IMR-90 (cell line): ENCODE measurements at regions not wholly inside any gene's neighbourhood (a gene's known extent, or its start where the extent isn't known, plus 50 kb on each side); places are given as distances from the start of the nearest gene placed in this dataset.

Experiments used
- ATAC-seq: fragments of 200-7000 bp; cut with Tn5 transposase; 2 replicates; pipeline ENCODE4 v1.9.1; 2020; ENCODE audit warnings: low read depth, mild to moderate bottlenecking, moderate library complexity
- BruUV-seq: library from RNA; stranded (reverse); fragments of 400-500 nt; replicated peaks from 2 replicates; lab custom pipeline; 2021; lab: Mats Ljungman, UMichigan
- CTCF ChIA-PET: fragments of 300-600 bp; formaldehyde crosslinking; extraction: SDS; loops from one replicate; lab custom pipeline; 2021; ENCODE audit warnings: antibody characterized with exemption; lab: Yijun Ruan, JAX
- POLR2A ChIA-PET: fragments of 300-600 bp; sonication (Branson Sonifier 250); formaldehyde crosslinking; loops from one replicate; lab custom pipeline; 2022; ENCODE audit warnings: antibody characterized with exemption; ENCODE audit not compliant: unreplicated experiment; lab: Charles Lee
- DNase-seq: peaks from one replicate; pipeline ENCODE4 v3.0.0; 2013
- H2AFZ ChIP-seq: replicated peaks from 2 replicates; pipeline ENCODE3; 2013; ENCODE audit warnings: low read length, mild to moderate bottlenecking; ENCODE audit not compliant: poor library complexity
- H2AK5ac ChIP-seq: 2 replicates; pipeline ENCODE4 v1.6.1; 2013; ENCODE audit warnings: low read depth, low read length, inconsistent platforms
- H2AK9ac ChIP-seq: replicated peaks from 2 replicates; pipeline ENCODE3; 2013; ENCODE audit warnings: mild to moderate bottlenecking, low read depth, low read length, moderate library complexity; ENCODE audit not compliant: poor library complexity
- H2BK120ac ChIP-seq: 2 replicates; pipeline ENCODE4 v1.6.1; 2013; ENCODE audit warnings: low read depth, low read length, inconsistent platforms
- H2BK15ac ChIP-seq: 3 replicates; pipeline ENCODE4 v1.6.1; 2013; ENCODE audit warnings: low read depth, low read length, inconsistent platforms
- H2BK20ac ChIP-seq: 2 replicates; pipeline ENCODE4 v1.6.1; 2013; ENCODE audit warnings: low read depth, mild to moderate bottlenecking, inconsistent platforms, low read length, moderate library complexity
- H2BK5ac ChIP-seq: 2 replicates; pipeline ENCODE4 v1.6.1; 2013; ENCODE audit warnings: mild to moderate bottlenecking, low read depth, low read length, inconsistent platforms; ENCODE audit not compliant: poor library complexity, severe bottlenecking
- H3K14ac ChIP-seq: replicated peaks from 2 replicates; pipeline ENCODE4 v1.6.1; 2013; ENCODE audit warnings: low read depth, low read length, inconsistent platforms
- H3K18ac ChIP-seq: 2 replicates; pipeline ENCODE4 v1.6.1; 2013; ENCODE audit warnings: low read depth, low read length, control low read depth
- H3K23ac ChIP-seq: 2 replicates; pipeline ENCODE4 v1.6.1; 2013; ENCODE audit warnings: low read depth, low read length, inconsistent platforms
- H3K27ac ChIP-seq: 2 replicates; pipeline ENCODE4 v1.5.1; 2013; ENCODE audit warnings: mild to moderate bottlenecking, control low read depth, low read length; ENCODE audit not compliant: insufficient read depth
- H3K27me3 ChIP-seq: 2 replicates; pipeline ENCODE4 v1.6.1; 2013; ENCODE audit warnings: low read length; ENCODE audit not compliant: control insufficient read depth, insufficient read depth
- H3K36me3 ChIP-seq: 2 replicates; pipeline ENCODE4 v1.6.1; 2013; ENCODE audit warnings: low read length, mixed read lengths; ENCODE audit not compliant: control insufficient read depth, insufficient read depth
- H3K4ac ChIP-seq: 2 replicates; pipeline ENCODE4 v1.6.1; 2013; ENCODE audit warnings: low read depth, low read length, inconsistent platforms
- H3K4me1 ChIP-seq: 2 replicates; pipeline ENCODE4 v1.6.1; 2013; ENCODE audit warnings: low read length, mixed read lengths; ENCODE audit not compliant: control insufficient read depth, insufficient read depth
- H3K4me2 ChIP-seq: 2 replicates; pipeline ENCODE4 v1.6.1; 2013; ENCODE audit warnings: low read depth, mild to moderate bottlenecking, control low read depth, low read length, moderate library complexity
- H3K4me3 ChIP-seq: 2 replicates; pipeline ENCODE4 v1.5.1; 2013; ENCODE audit warnings: low read depth, mild to moderate bottlenecking, control low read depth, low read length, moderate library complexity; ENCODE audit not compliant: insufficient read depth
- H3K56ac ChIP-seq: 2 replicates; pipeline ENCODE4 v1.6.1; 2013; ENCODE audit warnings: low read length, inconsistent platforms; ENCODE audit not compliant: insufficient read depth; ENCODE audit errors: extremely low read depth
- H3K79me1 ChIP-seq, 2 experiments: 2 replicates each; pipeline ENCODE4 v1.6.1; 2013; ENCODE audit warnings: low read length in 2 of 2, inconsistent platforms in 1 of 2, low read depth in 1 of 2
- H3K9ac ChIP-seq: 2 replicates; pipeline ENCODE4 v1.6.1; 2013; ENCODE audit warnings: low read depth, low read length, control low read depth
- H3K9me1 ChIP-seq: 2 replicates; pipeline ENCODE4 v1.6.1; 2013; ENCODE audit warnings: low read length, inconsistent platforms; ENCODE audit not compliant: insufficient read depth
- H3K9me3 ChIP-seq: 2 replicates; pipeline ENCODE4 v1.6.1; 2013; ENCODE audit warnings: low read length; ENCODE audit not compliant: control insufficient read depth, insufficient read depth
- H4K20me1 ChIP-seq: 2 replicates; pipeline ENCODE4 v1.6.1; 2013; ENCODE audit warnings: low read length, inconsistent platforms; ENCODE audit not compliant: insufficient read depth
- H4K5ac ChIP-seq: 2 replicates; pipeline ENCODE4 v1.6.1; 2013; ENCODE audit warnings: mild to moderate bottlenecking, low read depth, low read length, control low read depth
- H4K8ac ChIP-seq, 2 experiments: 2 replicates each; pipeline ENCODE4 v1.6.1; 2013; ENCODE audit warnings: low read depth in 2 of 2, low read length in 2 of 2, control low read depth in 1 of 2, inconsistent platforms in 1 of 2
- H4K91ac ChIP-seq: 2 replicates; pipeline ENCODE4 v1.6.1; 2013; ENCODE audit warnings: low read depth, low read length, inconsistent platforms; ENCODE audit not compliant: insufficient read depth
- BHLHE40 ChIP-seq: fragments of 150-350 bp; IDR thresholded peaks from 2 replicates; pipeline ENCODE4 v1.6.1; 2016; ENCODE audit warnings: mild to moderate bottlenecking, low read depth, low read length
- CEBPB ChIP-seq: IDR thresholded peaks from 2 replicates; pipeline ENCODE4 v1.6.1; 2012; ENCODE audit warnings: low read depth, low read length, improper control_type of control experiment
- CTCF ChIP-seq: conservative IDR thresholded peaks from 2 replicates; pipeline ENCODE4 v1.5.1; 2012; ENCODE audit warnings: mild to moderate bottlenecking, low read depth, low read length, improper control_type of control experiment
- ELK1 ChIP-seq: fragments of 150-350 bp; IDR thresholded peaks from 2 replicates; pipeline ENCODE4 v1.6.1; 2016; ENCODE audit warnings: low read depth, mild to moderate bottlenecking, low read length, moderate library complexity, borderline replicate concordance
- FOS ChIP-seq: fragments of 150-350 bp; IDR thresholded peaks from 2 replicates; pipeline ENCODE4 v1.6.1; 2016; ENCODE audit warnings: low read depth, low read length
- MAFK ChIP-seq: IDR thresholded peaks from 2 replicates; pipeline ENCODE4 v1.6.1; 2012; ENCODE audit warnings: low read depth, low read length, improper control_type of control experiment
- MAZ ChIP-seq: IDR thresholded peaks from 2 replicates; pipeline ENCODE4 v1.6.1; 2012; ENCODE audit warnings: low read depth, mild to moderate bottlenecking, low read length, improper control_type of control experiment, moderate library complexity, borderline replicate concordance
- MXI1 ChIP-seq: IDR thresholded peaks from 2 replicates; pipeline ENCODE4 v1.6.1; 2012; ENCODE audit warnings: low read depth, mild to moderate bottlenecking, low read length, moderate library complexity, borderline replicate concordance
- POLR2A ChIP-seq: IDR thresholded peaks from 2 replicates; pipeline ENCODE4 v1.6.1; 2012; ENCODE audit warnings: mild to moderate bottlenecking, low read depth, low read length
- RAD21 ChIP-seq: IDR thresholded peaks from 2 replicates; pipeline ENCODE4 v1.6.1; 2012; ENCODE audit warnings: low read length, improper control_type of control experiment
- RCOR1 ChIP-seq: IDR thresholded peaks from 2 replicates; pipeline ENCODE4 v1.6.1; 2012; ENCODE audit warnings: mild to moderate bottlenecking, low read length, improper control_type of control experiment; ENCODE audit not compliant: insufficient replicate concordance
- SMC3 ChIP-seq: fragments of 150-350 bp; IDR thresholded peaks from 2 replicates; pipeline ENCODE4 v1.6.1; 2016; ENCODE audit warnings: low read depth, mild to moderate bottlenecking, antibody characterized with exemption, low read length, moderate library complexity
- USF2 ChIP-seq: fragments of 150-350 bp; IDR thresholded peaks from 2 replicates; pipeline ENCODE4 v1.6.1; 2017; ENCODE audit warnings: mild to moderate bottlenecking, antibody characterized with exemption, low read length, low read depth
- WGBS, 2 experiments: methylation state at CpG; one replicate each; pipeline versions ENCODE4 v1.1.5 to v1.1.7; 2013; ENCODE audit warnings: missing lambda C conversion rate in 2 of 2; ENCODE audit not compliant: insufficient read length in 1 of 2; ENCODE audit errors: extremely low coverage in 2 of 2; 5-methylcytosine and 5-hydroxymethylcytosine counted together
- dilution Hi-C: fragments of 300-500 bp; cut with HindIII; formaldehyde crosslinking; loops from one replicate; pipeline ENCODE4 v1.14.3; 2018; ENCODE audit warnings: low sequenced_read_pairs; ENCODE audit not compliant: unreplicated experiment
- in situ Hi-C: fragments of 300-500 bp; cut with MboI; formaldehyde crosslinking; loops from 3 replicates; pipeline ENCODE4 v1.14.3; 2019; ENCODE audit warnings: low sequenced_read_pairs, inconsistent platforms, mixed read lengths
- intact Hi-C: fragments of 100-400 bp; cut with micrococcal nuclease; formaldehyde crosslinking; loops from 2 replicates; pipeline ENCODE4 v1.10.0; 2022

- POLR2A ChIA-PET, result no interaction called here
- no peak overlapping the region for H2BK20ac ChIP-seq
- WGBS, 2 experiments, result no CpG with 5 or more reads among the region's 1 CpG
- H3K4me2 ChIP-seq, result no peak overlapping the region
- H3K56ac ChIP-seq, result no peak overlapping the region
- no peak for DNase-seq
- H3K79me1 ChIP-seq, result no peaks in the 10 kb centered on the region
- H3K9me1 ChIP-seq, result no peaks in the 10 kb centered on the region
- H4K8ac ChIP-seq, result no peak overlapping the region
- H4K20me1 ChIP-seq, result no peaks in the 10 kb centered on the region
- H3K14ac ChIP-seq, result no peak overlapping the region
- H3K4me3 ChIP-seq, result no peak overlapping the region
- H3K18ac ChIP-seq, result no peak overlapping the region
- no peak overlapping the region for H2AFZ ChIP-seq
- no peak overlapping the region for H2AK5ac ChIP-seq
- TF ChIP-seq MAFK, result no peak
- no peak for TF ChIP-seq POLR2A
- no peak for TF ChIP-seq BHLHE40
- TF ChIP-seq FOS, result no peak
- no peak for TF ChIP-seq SMC3
- TF ChIP-seq ELK1, result no peak
- no peak for TF ChIP-seq RCOR1
- no peak for TF ChIP-seq RAD21
- no peak for TF ChIP-seq MAZ
- no peak for TF ChIP-seq USF2
- no peak for TF ChIP-seq CTCF
- TF ChIP-seq MXI1, result no peak
- no peak for TF ChIP-seq CEBPB
- no peak overlapping the region for H3K9ac ChIP-seq
- no peak overlapping the region for H2AK9ac ChIP-seq
- intact Hi-C loops, result no loop called here
- H2BK5ac ChIP-seq, result no peak overlapping the region
- no peak overlapping the region for H4K5ac ChIP-seq
- H3K36me3 ChIP-seq, result no peaks in the 10 kb centered on the region
- no peak overlapping the region for H3K4ac ChIP-seq
- H2BK120ac ChIP-seq, result no peak overlapping the region
- H3K27ac ChIP-seq, result no peak overlapping the region
- dilution Hi-C loops, result no loop called here
- H3K4me1 ChIP-seq, result no peaks in the 10 kb centered on the region
- no peak overlapping the region for H2BK15ac ChIP-seq
- no TSS peak for BruUV-seq
- H3K9me3 ChIP-seq, result no peaks in the 10 kb centered on the region
- no peak for ATAC-seq
- no peak overlapping the region for H3K23ac ChIP-seq
- no peak overlapping the region for H4K91ac ChIP-seq
- CTCF ChIA-PET, result interaction anchor here (0.6 kb wide), 1 partner anchor 18 kb away, joined by 6 read pairs; no protein-coding TSS in a partner anchor
- in situ Hi-C loops, result no loop called here
- peaks cover 25% of the 10 kb centered on the region for H3K27me3 ChIP-seq
Measured at GRCh38 chr6:135126729-135127128, 54.4 kb upstream of the MYB start.
